Left ventricle myocardium inferior (tissue), 1 donor: ENCODE measurements at regions not wholly inside any gene's neighbourhood (a gene's known extent, or its start where the extent isn't known, plus 50 kb on each side); places are given as distances from the start of the nearest gene placed in this dataset.
"Not testable (repeated sequence)": the region's sequence is repeated elsewhere in the genome, so short reads cannot be mapped to it uniquely, and the experiment has no call there.

ENCODE experiments used
- DNase-seq: peaks from one replicate; pipeline ENCODE4 v3.0.0-alpha.2; 2020
- H3K27ac ChIP-seq: fragments of 200-600 bp; replicated peaks from 2 replicates; pipeline ENCODE4 v1.8.0; 2021
- H3K27me3 ChIP-seq: fragments of 200-600 bp; 2 replicates; pipeline ENCODE4 v1.8.0; 2021; ENCODE audit warnings: low read depth
- H3K36me3 ChIP-seq: fragments of 200-600 bp; 2 replicates; pipeline ENCODE4 v1.8.0; 2021
- H3K4me1 ChIP-seq: fragments of 200-600 bp; 2 replicates; pipeline ENCODE4 v1.8.0; 2021
- H3K4me3 ChIP-seq: fragments of 200-600 bp; 2 replicates; pipeline ENCODE4 v1.8.0; 2021; ENCODE audit warnings: mild to moderate bottlenecking, moderate library complexity
- H3K9me3 ChIP-seq: fragments of 200-600 bp; replicated peaks from 2 replicates; pipeline ENCODE4 v1.8.0; 2021
- CTCF ChIP-seq: fragments of 200-600 bp; IDR thresholded peaks from 2 replicates; pipeline ENCODE4 v1.8.0; 2021; ENCODE audit warnings: antibody characterized with exemption, mild to moderate bottlenecking, borderline replicate concordance
- intact Hi-C: fragments of 100-400 bp; cut with micrococcal nuclease; formaldehyde crosslinking; loops from one replicate; pipeline ENCODE4 v1.11.0; 2022
- donor health status: DM: no; HTN: yes; CAD: no; lungs with severe emphysema.

GRCh38 chr6:155880900-155881299 is 425.3 kb upstream of the NOX3 start:
- TF ChIP-seq CTCF, result no peak
- Histone ChIP-seq H3K27ac (no peak overlapping the region), H3K36me3 (no peaks in the 10 kb centered on the region), H3K27me3 (no peaks in the 10 kb centered on the region), H3K4me3 (no peak overlapping the region), H3K9me3 (no peaks in the 10 kb centered on the region), H3K4me1 (peaks cover 13% of the 10 kb centered on the region)
- intact Hi-C loops, result no loop called here
- DNase-seq, result no peak

GRCh38 chr6:155872961-155873360 is 417.3 kb upstream of the NOX3 start:
- H3K36me3 ChIP-seq, result no peaks in the 10 kb centered on the region
- no peak overlapping the region for H3K4me3 ChIP-seq
- H3K9me3 ChIP-seq, result no peaks in the 10 kb centered on the region
- TF ChIP-seq CTCF, result no peak
- no peak overlapping the region for H3K27ac ChIP-seq
- intact Hi-C loops, result no loop called here
- no peaks in the 10 kb centered on the region for H3K27me3 ChIP-seq
- no peaks in the 10 kb centered on the region for H3K4me1 ChIP-seq
- no peak for DNase-seq

GRCh38 chr6:155867682-155868081 is 412.0 kb upstream of the NOX3 start:
- Histone ChIP-seq H3K4me3 (no peak overlapping the region), H3K27me3 (no peaks in the 10 kb centered on the region), H3K36me3 (no peaks in the 10 kb centered on the region), H3K27ac (no peak overlapping the region), H3K4me1 (no peaks in the 10 kb centered on the region), H3K9me3 (peaks cover 2% of the 10 kb centered on the region)
- DNase-seq, result no peak
- no peak for TF ChIP-seq CTCF
- intact Hi-C loops, result no loop called here

- H3K9me3 ChIP-seq, DNase-seq, H3K27ac ChIP-seq, H3K36me3 ChIP-seq, intact Hi-C loops, H3K27me3 ChIP-seq, H3K4me3 ChIP-seq, H3K4me1 ChIP-seq: not testable (repeated sequence)
These were observed 411.2 kb upstream of the NOX3 start for GRCh38 chr6:155866676-155867390.

- Histone ChIP-seq H3K9me3 (peaks cover 46% of the 10 kb centered on the region), H3K27me3 (no peaks in the 10 kb centered on the region), H3K36me3 (no peaks in the 10 kb centered on the region), H3K4me3 (no peak overlapping the region), H3K4me1 (no peaks in the 10 kb centered on the region), H3K27ac (no peak overlapping the region)
- no peak for TF ChIP-seq CTCF
- intact Hi-C loops, result no loop called here
- DNase-seq, result no peak
These were observed 406.2 kb upstream of the NOX3 start for GRCh38 chr6:155861821-155862220.

GRCh38 chr6:155858906-155859305 is 403.3 kb upstream of the NOX3 start:
- H3K27ac ChIP-seq, intact Hi-C loops, H3K4me1 ChIP-seq, H3K27me3 ChIP-seq, H3K4me3 ChIP-seq, H3K36me3 ChIP-seq, DNase-seq: not testable (repeated sequence)
- peaks cover 46% of the 10 kb centered on the region for H3K9me3 ChIP-seq
